ENCODE measurements at regions not wholly inside any gene's neighbourhood (a gene's known extent, or its start where the extent isn't known, plus 50 kb on each side); places are given as distances from the start of the nearest gene placed in this dataset.

DNA sequence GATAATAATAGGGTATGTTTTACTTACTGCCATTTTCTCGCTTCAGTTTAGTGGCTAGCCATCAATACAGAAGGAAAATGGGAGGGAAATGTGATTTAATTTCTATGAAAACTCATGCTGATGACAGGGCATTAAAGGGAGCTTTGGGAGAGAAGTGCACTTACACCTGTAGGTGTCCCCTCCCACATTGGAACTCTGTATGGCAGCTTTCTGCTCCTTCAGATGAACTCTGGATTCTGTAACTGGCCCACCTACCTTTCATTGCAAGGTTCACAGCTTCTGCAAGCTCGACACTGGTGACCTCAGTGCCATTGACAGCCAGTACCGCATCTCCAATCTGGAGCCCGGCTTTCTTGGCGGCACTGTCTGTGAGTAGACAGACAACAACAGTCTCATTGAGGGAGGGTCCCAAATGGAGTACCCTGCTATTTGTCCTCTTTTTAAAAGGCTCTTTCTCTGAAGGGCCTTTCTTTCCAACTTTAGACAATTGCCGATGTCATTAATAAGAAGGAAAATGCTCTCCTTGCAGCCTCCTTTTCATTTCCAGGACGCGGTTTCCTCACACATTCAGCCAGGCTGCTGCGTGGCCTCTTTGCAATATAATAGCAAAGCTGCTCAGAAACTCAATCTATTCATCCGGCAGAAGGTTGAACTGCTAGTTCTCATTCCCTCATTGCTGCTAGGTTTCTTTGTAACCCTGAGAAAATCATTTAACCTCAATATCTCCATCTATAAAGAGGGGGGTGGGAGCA lies 63.6 kb downstream of the NUDT12 start:
- DNase-seq: no peak

DNA sequence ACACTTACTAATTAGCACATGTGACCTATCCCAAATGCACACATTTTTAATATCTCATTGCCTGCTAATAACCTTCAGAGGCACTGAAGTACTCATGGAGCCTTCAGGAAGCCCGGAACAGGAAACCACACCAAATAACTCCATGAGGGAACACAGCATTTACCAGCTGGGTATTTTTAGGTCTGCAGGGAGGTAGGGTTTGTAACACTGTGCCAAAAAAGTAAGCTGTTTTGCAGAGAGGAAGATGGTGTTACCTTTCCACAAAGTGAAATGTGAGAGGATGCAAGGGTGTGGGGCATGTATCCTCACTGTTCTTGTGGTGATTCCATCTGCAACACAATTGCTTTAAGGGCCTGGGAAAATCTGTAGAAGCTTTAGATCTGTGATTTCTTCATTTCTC lies 64.4 kb downstream of the NUDT12 start:
- no peak for DNase-seq

GRCh38 chr5:103497781-103498180 lies 64.8 kb downstream of the NUDT12 start:
- no peak for DNase-seq

DNA sequence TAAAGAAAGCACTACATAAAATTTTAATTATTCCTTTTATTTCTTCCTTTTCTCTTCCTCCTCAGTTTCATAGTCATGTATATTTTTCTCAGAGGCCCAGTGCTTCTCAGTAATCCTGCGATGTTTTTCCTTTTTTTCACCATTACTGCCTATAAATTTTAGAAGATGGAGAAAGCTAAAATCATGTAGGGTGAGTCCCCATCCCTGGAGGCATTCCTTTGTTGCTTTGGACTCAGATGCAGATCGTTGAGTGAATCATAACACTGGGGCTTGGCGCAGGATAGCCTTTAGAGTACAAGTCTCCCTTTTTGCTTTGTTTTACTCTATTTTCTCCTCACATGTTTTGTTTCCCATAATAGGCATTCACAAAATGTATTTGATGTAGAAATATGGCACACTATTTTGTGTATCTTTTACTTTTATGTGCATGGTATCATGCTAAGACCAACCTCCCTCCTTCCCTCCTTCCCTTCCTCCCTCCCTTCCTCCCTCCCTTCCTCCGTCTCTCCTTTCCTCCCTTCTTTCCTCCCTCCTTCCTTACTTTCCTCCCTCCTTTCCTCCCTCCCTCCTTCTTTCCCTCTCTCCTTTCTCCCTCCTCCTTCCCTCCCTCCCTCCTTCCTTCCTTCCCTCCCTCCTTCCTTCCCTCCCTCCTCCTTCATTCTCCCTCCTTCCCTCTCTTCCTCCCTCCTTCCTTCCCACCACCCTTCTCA lies 72.4 kb downstream of the NUDT12 start:
- DNase-seq: no peak

DNA sequence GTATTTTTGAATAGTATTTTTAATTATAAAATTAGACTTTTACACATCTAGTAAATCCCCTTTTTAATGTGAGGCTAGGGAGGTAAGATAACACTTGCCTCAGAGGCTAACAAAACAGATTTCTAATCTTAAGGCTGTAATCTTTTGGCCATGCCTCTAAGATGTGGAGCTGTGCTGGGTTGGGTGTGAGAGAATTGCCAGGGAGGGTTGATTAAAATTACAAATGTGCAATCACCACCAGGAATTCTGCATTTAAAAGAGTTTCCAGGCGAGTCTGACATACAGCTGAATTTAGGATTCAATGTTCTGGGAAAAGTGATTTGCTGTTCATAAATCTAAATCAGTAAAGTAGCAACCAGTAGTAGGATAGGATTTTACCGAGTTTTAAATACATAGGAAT lies 73.3 kb downstream of the NUDT12 start:
- DNase-seq: no peak

GRCh38 chr5:103487822-103488493 lies 74.6 kb downstream of the NUDT12 start:
- no peak for DNase-seq

GRCh38 chr5:103487218-103487617 lies 75.4 kb downstream of the NUDT12 start:
- no peak for DNase-seq

GRCh38 chr5:103486739-103487138 lies 75.8 kb downstream of the NUDT12 start:
- DNase-seq: no peak

DNA sequence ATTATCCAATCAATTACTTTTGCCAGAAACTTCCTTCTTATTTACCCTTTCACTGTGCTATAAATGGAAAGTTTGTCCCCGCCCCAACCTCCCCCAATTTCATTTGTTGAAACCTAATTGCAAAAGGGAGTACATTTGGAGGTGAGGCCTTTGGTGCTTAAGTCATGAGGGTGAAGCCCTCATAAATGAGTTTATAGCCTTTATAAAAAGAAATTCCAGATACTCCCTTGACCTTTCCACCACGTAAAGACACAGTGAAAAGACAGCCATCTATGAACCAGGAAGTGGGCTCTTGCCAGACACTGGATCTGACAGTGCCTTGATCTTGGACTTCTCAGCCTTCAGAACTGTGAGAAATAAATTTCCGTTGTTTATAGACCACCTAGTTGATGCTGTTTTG lies 82.3 kb downstream of the NUDT12 start:
- DNase-seq: no peak

DNA sequence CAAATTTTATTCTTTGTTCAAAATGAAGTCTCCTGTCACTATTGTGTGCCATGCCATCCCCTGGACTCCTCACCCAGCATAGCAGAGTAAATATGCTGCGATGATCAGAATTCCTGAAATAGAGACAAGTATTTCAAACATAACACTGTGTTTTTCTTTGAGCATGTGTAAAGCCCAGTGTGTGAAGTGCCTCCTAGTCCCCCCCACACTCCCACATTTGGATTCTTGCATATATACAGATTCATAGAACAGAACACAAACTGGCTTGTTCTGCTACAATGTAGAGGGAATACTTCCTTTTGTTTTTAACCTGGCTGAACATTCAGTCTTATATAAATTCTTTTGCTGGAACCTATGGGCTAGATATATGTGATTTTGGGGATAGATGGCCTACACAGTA lies 84.9 kb downstream of the NUDT12 start:
- no peak for DNase-seq

DNA sequence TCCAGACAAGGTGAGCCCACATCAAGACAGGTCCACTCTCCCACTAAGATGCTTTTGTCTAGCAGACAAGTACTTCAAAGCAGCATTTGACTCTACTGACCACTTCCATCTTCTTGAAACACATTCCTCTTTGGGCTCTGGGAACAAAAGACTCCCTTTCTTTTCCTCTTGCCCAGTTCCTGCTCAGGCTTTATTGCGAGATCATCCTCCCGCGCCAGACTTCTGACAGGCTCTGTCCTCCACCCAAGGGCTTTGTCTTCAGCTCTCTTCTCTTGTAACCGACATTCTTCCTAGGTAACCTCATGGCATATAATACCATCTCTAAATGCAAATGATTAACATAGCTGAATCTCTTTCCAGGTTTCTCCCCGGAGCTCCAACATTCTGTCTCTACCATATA lies 85.8 kb downstream of the NUDT12 start:
- no peak for DNase-seq

- peak; percentile 63 for DNase-seq
Observed at GRCh38 chr5:103475629-103476240, 86.9 kb downstream of the NUDT12 start.

- no peak for DNase-seq
Observed at GRCh38 chr5:103474677-103475076, 87.9 kb downstream of the NUDT12 start.

- no peak for DNase-seq
Observed at GRCh38 chr5:103473725-103474124, 88.9 kb downstream of the NUDT12 start.

- peak; percentile 16 for DNase-seq
Observed at GRCh38 chr5:103472830-103473229, 89.8 kb downstream of the NUDT12 start.

GRCh38 chr5:103472265-103472664 lies 90.3 kb downstream of the NUDT12 start:
- DNase-seq: no peak

DNA sequence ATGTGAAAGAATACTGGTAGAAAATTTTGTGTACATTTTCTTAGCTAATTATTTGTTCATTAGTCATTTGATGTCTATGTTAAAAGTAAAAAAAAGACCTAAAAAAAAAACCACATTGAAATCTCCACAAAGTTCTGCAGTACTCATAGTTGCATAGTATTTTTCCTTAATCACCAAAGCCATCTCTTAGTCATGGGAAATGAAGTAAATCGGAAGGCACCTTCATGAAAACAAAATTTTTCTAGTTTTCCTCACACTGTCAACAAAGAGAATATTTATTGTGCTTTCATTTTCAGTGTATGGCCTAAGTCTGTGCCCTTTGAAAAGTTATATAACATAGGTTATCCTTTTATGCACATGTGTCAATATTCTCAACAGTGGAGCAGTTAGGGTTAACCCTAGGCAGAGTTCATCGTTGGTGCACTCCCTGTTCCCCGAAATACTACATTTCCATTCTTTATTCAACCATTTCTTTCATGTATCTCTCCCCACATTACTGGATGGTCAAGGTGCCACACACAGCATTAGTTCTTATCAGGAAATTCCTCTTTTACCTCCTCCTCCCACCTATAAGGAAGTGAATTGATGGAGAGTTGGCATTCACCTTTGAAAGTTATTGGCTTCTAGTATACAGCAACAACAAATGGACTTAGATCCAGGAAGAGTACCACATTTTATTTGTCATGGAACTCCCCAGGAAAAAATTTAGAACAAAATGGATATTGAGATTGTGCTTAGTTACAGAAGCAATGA lies 93.1 kb downstream of the NUDT12 start:
- no peak for DNase-seq

DNA sequence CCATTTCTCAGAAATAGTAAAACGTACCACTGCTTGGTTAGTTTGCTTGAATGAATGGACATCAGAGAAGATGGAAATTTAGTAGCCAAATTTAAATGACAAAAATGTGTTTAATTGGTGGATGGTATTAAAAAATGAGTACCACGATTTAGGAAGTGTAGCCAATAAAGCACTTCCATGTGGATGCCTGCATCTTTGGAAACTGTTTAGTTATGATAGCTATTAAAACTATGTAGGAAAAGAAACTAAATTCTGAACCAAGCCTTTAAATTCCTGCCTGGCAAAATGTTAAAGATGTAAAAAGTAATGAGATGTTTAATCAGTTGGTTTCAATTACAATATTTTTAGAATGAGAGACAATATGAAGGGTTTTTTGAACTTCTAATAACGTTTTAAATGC lies 94.8 kb downstream of the NUDT12 start:
- no peak for DNase-seq

DNA sequence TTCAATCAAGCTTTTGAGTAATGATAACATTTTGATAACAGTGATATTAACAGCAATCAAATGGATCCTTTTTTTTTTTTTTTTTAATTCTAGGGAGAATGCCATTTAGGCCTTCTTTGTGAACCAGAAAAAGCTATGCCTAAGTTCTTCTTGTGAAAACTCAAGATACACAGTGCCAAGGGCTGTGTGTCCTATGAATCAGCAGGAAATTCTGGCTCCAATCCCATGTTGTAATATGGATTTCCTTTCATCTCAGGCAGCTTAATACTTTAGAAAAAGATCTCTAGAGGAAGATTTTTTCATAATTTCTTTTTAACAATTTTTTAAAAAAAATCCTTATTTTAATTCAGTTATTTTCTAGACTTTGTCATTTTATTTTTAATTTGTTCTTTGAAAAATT lies 96.1 kb downstream of the NUDT12 start:
- DNase-seq: no peak

DNA sequence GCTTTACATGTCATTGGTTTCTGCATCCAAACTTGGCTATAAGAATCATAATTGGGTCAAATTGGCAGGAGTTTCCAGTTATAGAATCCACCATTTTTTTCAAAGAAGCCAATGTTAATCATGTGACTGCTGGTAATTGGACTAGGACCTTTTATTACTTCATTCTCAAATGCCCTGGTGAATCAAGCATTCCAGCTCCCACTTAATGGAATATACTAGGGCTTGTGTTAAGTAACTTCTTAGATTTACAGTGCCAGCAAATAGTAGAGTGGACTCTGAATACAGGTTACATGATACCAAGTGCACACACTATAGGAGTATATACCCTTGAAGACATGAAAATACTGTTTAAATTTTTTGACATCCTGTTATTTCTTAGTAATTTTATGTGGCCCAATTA lies 96.7 kb downstream of the NUDT12 start:
- DNase-seq: no peak

- no peak for DNase-seq
Observed at GRCh38 chr5:103464835-103465484, 97.6 kb downstream of the NUDT12 start.

DNA sequence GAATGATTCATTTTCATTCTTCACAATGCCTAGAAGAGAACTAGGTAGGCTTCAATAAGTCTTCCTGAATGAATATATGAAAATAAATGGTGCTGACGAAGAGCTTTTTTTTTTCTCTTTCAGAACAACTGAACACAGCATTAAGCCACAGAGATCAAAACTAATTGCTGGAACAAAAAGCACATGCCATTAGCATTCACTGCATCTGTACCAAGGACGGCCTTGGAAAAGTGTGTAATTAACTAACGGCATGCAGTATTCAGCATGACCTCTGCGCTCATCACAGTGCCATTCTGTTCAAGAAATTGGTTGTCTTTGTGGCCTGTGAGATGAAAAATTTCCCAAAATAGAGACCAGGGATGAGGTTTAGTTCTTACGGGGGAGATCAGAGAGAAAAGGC lies 99.3 kb downstream of the NUDT12 start:
- no peak for DNase-seq
